ENCODE measurements at regions not wholly inside any gene's neighbourhood (a gene's known extent, or its start where the extent isn't known, plus 50 kb on each side); places are given as distances from the start of the nearest gene placed in this dataset.

DNA sequence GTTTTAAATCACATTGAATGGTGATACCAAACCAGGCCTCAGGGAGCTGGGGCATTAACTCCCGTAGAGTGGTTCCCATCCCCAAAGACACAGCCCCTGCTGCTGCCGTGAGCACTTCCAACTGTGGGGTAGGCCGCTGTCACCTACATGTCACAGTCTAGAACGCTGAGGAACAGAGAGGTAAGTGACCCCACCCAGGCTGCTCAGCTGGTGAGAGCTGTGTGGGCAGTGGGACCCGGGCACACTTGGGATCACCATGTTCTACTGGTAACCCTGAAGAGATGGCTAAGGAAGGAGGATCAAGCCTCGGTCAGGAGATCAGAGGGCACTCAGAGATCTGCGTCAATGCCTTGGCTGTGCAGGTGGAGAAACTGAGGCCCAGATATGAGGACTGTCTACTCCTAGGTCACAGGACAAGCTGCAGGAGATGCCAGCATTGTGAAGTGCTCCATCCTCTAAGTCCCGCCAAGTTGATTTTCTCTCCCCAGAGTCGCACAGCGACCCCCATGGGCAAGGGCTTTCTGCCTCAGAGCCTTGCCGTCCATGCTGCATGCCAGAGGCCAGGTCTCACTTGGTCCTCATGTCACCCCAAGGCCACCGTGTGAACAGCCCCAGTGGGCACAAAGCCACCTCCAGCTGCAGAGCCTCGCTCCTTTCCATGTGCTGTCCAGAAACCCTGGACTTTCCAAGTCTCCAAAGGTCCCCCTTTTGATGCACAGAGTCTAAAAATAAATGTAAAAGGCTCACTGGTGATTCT lies 144.2 kb upstream of the OTOS start:
- TF ChIP-seq, protein P1, sequence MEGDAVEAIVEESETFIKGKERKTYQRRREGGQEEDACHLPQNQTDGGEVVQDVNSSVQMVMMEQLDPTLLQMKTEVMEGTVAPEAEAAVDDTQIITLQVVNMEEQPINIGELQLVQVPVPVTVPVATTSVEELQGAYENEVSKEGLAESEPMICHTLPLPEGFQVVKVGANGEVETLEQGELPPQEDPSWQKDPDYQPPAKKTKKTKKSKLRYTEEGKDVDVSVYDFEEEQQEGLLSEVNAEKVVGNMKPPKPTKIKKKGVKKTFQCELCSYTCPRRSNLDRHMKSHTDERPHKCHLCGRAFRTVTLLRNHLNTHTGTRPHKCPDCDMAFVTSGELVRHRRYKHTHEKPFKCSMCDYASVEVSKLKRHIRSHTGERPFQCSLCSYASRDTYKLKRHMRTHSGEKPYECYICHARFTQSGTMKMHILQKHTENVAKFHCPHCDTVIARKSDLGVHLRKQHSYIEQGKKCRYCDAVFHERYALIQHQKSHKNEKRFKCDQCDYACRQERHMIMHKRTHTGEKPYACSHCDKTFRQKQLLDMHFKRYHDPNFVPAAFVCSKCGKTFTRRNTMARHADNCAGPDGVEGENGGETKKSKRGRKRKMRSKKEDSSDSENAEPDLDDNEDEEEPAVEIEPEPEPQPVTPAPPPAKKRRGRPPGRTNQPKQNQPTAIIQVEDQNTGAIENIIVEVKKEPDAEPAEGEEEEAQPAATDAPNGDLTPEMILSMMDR (IDR thresholded peaks at IDR 0.05; ENCODE audit: control extremely low read depth in 1 of 3, insufficient read depth in 1 of 3, low read depth in 1 of 3, low read length in 3 of 3), result no peak
- TF ChIP-seq EZH2 (IDR thresholded peaks at IDR 0.05; ENCODE audit: low read depth, low read length, severe bottlenecking) (no peak), SP1 (IDR thresholded peaks at IDR 0.05; ENCODE audit: low read depth, low read length) (no peak), HDAC2 (IDR thresholded peaks at IDR 0.05; ENCODE audit: borderline replicate concordance in 1 of 2, low read depth in 2 of 2, low read length in 2 of 2) (no peak), KDM1A (IDR thresholded peaks at IDR 0.05; ENCODE audit: borderline replicate concordance, low read length) (no peak), ZNF274 (IDR thresholded peaks at IDR 0.05; ENCODE audit: borderline replicate concordance, extremely low read depth, low read length) (no peak), EP300 (IDR thresholded peaks at IDR 0.05; ENCODE audit: borderline replicate concordance in 1 of 2, low read depth in 2 of 2, low read length in 2 of 2) (no peak), POLR2A (IDR thresholded peaks at IDR 0.05; ENCODE audit: control extremely low read depth in 1 of 2, low read depth in 2 of 2, low read length in 2 of 2) (no peak)
- TF ChIP-seq, protein P2, sequence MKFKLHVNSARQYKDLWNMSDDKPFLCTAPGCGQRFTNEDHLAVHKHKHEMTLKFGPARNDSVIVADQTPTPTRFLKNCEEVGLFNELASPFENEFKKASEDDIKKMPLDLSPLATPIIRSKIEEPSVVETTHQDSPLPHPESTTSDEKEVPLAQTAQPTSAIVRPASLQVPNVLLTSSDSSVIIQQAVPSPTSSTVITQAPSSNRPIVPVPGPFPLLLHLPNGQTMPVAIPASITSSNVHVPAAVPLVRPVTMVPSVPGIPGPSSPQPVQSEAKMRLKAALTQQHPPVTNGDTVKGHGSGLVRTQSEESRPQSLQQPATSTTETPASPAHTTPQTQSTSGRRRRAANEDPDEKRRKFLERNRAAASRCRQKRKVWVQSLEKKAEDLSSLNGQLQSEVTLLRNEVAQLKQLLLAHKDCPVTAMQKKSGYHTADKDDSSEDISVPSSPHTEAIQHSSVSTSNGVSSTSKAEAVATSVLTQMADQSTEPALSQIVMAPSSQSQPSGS (IDR thresholded peaks at IDR 0.05; ENCODE audit: low read length), result no peak

All from H1 (cell line).